Liver (tissue), 8 donors: ENCODE measurements at regions not wholly inside any gene's neighbourhood (a gene's known extent, or its start where the extent isn't known, plus 50 kb on each side); places are given as distances from the start of the nearest gene placed in this dataset.

Experiments used
- DNase-seq: peaks from one replicate; pipeline ENCODE4 v3.0.0-alpha.2; 2017; ENCODE audit warnings: low spot score
- H3K27ac ChIP-seq, 2 donors: one replicate each; pipeline ENCODE4 v1.7.0; 2013; ENCODE audit warnings: inconsistent platforms in 2 of 2, low read length in 2 of 2, control low read depth in 1 of 2, low read depth in 1 of 2, mild to moderate bottlenecking in 1 of 2
- H3K27me3 ChIP-seq, 4 donors: one replicate each; pipeline versions ENCODE4 v1.6.1 to v1.7.0; 2013; ENCODE audit warnings: low read length in 3 of 4, inconsistent platforms in 1 of 4, mild to moderate bottlenecking in 1 of 4, moderate library complexity in 1 of 4; ENCODE audit not compliant: control insufficient read depth in 4 of 4, insufficient read depth in 4 of 4
- H3K36me3 ChIP-seq, 4 donors: one replicate each; pipeline versions ENCODE4 v1.6.1 to v1.7.0; 2013; ENCODE audit warnings: low read length in 3 of 4, mild to moderate bottlenecking in 3 of 4, low read depth in 1 of 4, moderate library complexity in 1 of 4; ENCODE audit not compliant: control insufficient read depth in 4 of 4, insufficient read depth in 3 of 4
- H3K4me1 ChIP-seq, 4 donors: one replicate each; pipeline versions ENCODE4 v1.6.1 to v1.7.0; 2013; ENCODE audit warnings: low read length in 3 of 4, mild to moderate bottlenecking in 3 of 4, moderate library complexity in 1 of 4; ENCODE audit not compliant: control insufficient read depth in 4 of 4, insufficient read depth in 4 of 4
- H3K4me3 ChIP-seq, 3 donors: one replicate each; pipeline versions ENCODE4 v1.6.1 to v1.7.0; 2013; ENCODE audit warnings: low read length in 3 of 3, control low read depth in 1 of 3, low read depth in 1 of 3, mild to moderate bottlenecking in 1 of 3
- H3K9ac ChIP-seq, 2 donors: one replicate each; pipeline ENCODE4 v1.7.0; 2013; ENCODE audit warnings: low read length in 2 of 2, mild to moderate bottlenecking in 2 of 2, moderate library complexity in 2 of 2, control low read depth in 1 of 2, low read depth in 1 of 2
- H3K9me3 ChIP-seq, 4 donors: one replicate each; pipeline versions ENCODE4 v1.6.1 to v1.7.0; 2013; ENCODE audit warnings: low read length in 3 of 4; ENCODE audit not compliant: control insufficient read depth in 4 of 4
- EGR1 ChIP-seq, 2 donors: IDR thresholded peaks; 2 replicates each; pipeline ENCODE4 v1.6.1; 2016 to 2018; ENCODE audit warnings: antibody characterized with exemption in 2 of 2, low read depth in 2 of 2
- FOXA1 ChIP-seq: IDR thresholded peaks from 2 replicates; pipeline ENCODE4 v1.6.1; 2016; ENCODE audit warnings: antibody characterized with exemption
- FOXA2 ChIP-seq: IDR thresholded peaks from 2 replicates; pipeline ENCODE4 v1.6.1; 2016; ENCODE audit warnings: antibody characterized with exemption
- GABPA ChIP-seq, 2 donors: IDR thresholded peaks in 1 of 2; conservative IDR thresholded peaks in 1 of 2; 2 replicates each; pipeline ENCODE4 v1.6.1; 2016; ENCODE audit warnings: antibody characterized with exemption in 2 of 2, mild to moderate bottlenecking in 1 of 2, moderate library complexity in 1 of 2
- HNF4A ChIP-seq, 2 donors: conservative IDR thresholded peaks; 2 replicates each; pipeline ENCODE4 v1.6.1; 2016; ENCODE audit warnings: antibody characterized with exemption in 2 of 2, mild to moderate bottlenecking in 2 of 2
- HNF4G ChIP-seq: IDR thresholded peaks from 2 replicates; pipeline ENCODE4 v1.6.1; 2016; ENCODE audit warnings: antibody characterized with exemption
- JUND ChIP-seq, 2 donors: IDR thresholded peaks; 2 replicates each; pipeline ENCODE4 v1.6.1; 2016; ENCODE audit warnings: antibody characterized with exemption in 2 of 2
- NR2F2 ChIP-seq: IDR thresholded peaks from 2 replicates; pipeline ENCODE4 v1.6.1; 2016; ENCODE audit warnings: antibody characterized with exemption
- RAD21 ChIP-seq, 2 donors: IDR thresholded peaks; 2 replicates each; pipeline ENCODE4 v1.6.1; 2016; ENCODE audit warnings: antibody characterized with exemption in 2 of 2, mild to moderate bottlenecking in 2 of 2
- RXRA ChIP-seq, 2 donors: IDR thresholded peaks; 2 replicates each; pipeline ENCODE4 v1.6.1; 2017 to 2018; ENCODE audit warnings: antibody characterized with exemption in 2 of 2, mild to moderate bottlenecking in 1 of 2
- SP1 ChIP-seq: IDR thresholded peaks from 2 replicates; pipeline ENCODE4 v1.6.1; 2018; ENCODE audit warnings: antibody characterized with exemption, mild to moderate bottlenecking
- TAF1 ChIP-seq: conservative IDR thresholded peaks from 2 replicates; pipeline ENCODE4 v1.6.1; 2016; ENCODE audit warnings: antibody characterized with exemption, mild to moderate bottlenecking
- WGBS: extraction: QIAGEN DNeasy Blood & Tissue Kit; methylation state at CpG from one replicate; pipeline ENCODE4 v1.1.7; 2013; 5-methylcytosine and 5-hydroxymethylcytosine counted together
- TF ChIP-seq, protein P1 (sequence below): IDR thresholded peaks from 2 replicates; pipeline ENCODE4 v1.6.1; 2016; ENCODE audit warnings: antibody characterized with exemption
- TF ChIP-seq, protein P2 (sequence below): IDR thresholded peaks from 2 replicates; pipeline ENCODE4 v1.6.1; 2016; ENCODE audit warnings: antibody characterized with exemption
- TF ChIP-seq, protein P3 (sequence below): IDR thresholded peaks from 2 replicates; pipeline ENCODE4 v1.6.1; 2016; ENCODE audit warnings: antibody characterized with exemption
- TF ChIP-seq, protein P4 (sequence below): IDR thresholded peaks from 2 replicates; pipeline ENCODE4 v1.6.1; 2016; ENCODE audit warnings: antibody characterized with exemption, mild to moderate bottlenecking
- TF ChIP-seq, protein P5 (sequence below): fragments of 150-350 bp; IDR thresholded peaks from 2 replicates; pipeline ENCODE4 v1.5.1; 2017; ENCODE audit warnings: improper control_type of control experiment, low read depth, low read length; ENCODE audit not compliant: missing input control
- donor health status: healthy.
- donor health status: healthy.
- donor health status: healthy.
- donor health status: healthy.
- donor health status: healthy.

DNA sequence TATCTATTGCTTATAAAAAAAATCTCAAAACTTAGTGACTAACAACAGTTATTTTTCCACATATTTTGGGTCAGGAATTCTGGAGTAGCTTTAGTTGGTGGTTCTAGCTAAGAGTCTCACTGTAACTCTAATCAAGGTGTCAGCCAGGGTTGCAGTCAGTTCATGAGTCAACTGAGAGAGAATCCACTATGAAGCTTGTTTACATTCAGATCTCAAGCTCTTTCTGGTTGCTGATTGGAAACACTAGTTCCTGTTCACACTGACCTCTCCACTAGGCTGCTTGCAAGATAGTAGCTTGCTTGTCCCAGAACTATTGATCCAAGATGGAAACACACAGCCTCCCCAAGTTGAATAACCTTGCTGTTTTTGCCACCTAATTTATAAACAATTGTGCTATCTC, 1192.1 kb upstream of the B3GALT2 start:
- no peaks in the 10 kb centered on the region for H3K27me3 ChIP-seq
- H3K9me3 ChIP-seq, result no peaks in the 10 kb centered on the region
- H3K4me3 ChIP-seq, result no peak overlapping the region
- TF ChIP-seq, protein P1, sequence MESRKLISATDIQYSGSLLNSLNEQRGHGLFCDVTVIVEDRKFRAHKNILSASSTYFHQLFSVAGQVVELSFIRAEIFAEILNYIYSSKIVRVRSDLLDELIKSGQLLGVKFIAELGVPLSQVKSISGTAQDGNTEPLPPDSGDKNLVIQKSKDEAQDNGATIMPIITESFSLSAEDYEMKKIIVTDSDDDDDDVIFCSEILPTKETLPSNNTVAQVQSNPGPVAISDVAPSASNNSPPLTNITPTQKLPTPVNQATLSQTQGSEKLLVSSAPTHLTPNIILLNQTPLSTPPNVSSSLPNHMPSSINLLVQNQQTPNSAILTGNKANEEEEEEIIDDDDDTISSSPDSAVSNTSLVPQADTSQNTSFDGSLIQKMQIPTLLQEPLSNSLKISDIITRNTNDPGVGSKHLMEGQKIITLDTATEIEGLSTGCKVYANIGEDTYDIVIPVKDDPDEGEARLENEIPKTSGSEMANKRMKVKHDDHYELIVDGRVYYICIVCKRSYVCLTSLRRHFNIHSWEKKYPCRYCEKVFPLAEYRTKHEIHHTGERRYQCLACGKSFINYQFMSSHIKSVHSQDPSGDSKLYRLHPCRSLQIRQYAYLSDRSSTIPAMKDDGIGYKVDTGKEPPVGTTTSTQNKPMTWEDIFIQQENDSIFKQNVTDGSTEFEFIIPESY, result no peak
- TF ChIP-seq JUND (IDR thresholded peaks at IDR 0.05), result no peak
- no peak for TF ChIP-seq FOXA2
- TF ChIP-seq, protein P2, sequence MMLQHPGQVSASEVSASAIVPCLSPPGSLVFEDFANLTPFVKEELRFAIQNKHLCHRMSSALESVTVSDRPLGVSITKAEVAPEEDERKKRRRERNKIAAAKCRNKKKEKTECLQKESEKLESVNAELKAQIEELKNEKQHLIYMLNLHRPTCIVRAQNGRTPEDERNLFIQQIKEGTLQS, result no peak
- no peak for TF ChIP-seq EGR1 (IDR thresholded peaks at IDR 0.05; ENCODE audit: low read depth in 2 of 2)
- TF ChIP-seq, protein P3, sequence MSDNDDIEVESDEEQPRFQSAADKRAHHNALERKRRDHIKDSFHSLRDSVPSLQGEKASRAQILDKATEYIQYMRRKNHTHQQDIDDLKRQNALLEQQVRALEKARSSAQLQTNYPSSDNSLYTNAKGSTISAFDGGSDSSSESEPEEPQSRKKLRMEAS, result no peak
- TF ChIP-seq SP1, result no peak
- no peak for TF ChIP-seq HNF4G
- TF ChIP-seq GABPA (IDR thresholded peaks at IDR 0.05 in 1 of 2, conservative IDR thresholded peaks at IDR 0.05 in 1 of 2), result no peak
- no peak for TF ChIP-seq TAF1
- TF ChIP-seq HNF4A (conservative IDR thresholded peaks at IDR 0.05), result no peak
- TF ChIP-seq FOXA1, result no peak
- no peak for TF ChIP-seq RXRA (IDR thresholded peaks at IDR 0.05)
- no peak for TF ChIP-seq NR2F2
- TF ChIP-seq RAD21 (IDR thresholded peaks at IDR 0.05), result no peak
- TF ChIP-seq, protein P4, sequence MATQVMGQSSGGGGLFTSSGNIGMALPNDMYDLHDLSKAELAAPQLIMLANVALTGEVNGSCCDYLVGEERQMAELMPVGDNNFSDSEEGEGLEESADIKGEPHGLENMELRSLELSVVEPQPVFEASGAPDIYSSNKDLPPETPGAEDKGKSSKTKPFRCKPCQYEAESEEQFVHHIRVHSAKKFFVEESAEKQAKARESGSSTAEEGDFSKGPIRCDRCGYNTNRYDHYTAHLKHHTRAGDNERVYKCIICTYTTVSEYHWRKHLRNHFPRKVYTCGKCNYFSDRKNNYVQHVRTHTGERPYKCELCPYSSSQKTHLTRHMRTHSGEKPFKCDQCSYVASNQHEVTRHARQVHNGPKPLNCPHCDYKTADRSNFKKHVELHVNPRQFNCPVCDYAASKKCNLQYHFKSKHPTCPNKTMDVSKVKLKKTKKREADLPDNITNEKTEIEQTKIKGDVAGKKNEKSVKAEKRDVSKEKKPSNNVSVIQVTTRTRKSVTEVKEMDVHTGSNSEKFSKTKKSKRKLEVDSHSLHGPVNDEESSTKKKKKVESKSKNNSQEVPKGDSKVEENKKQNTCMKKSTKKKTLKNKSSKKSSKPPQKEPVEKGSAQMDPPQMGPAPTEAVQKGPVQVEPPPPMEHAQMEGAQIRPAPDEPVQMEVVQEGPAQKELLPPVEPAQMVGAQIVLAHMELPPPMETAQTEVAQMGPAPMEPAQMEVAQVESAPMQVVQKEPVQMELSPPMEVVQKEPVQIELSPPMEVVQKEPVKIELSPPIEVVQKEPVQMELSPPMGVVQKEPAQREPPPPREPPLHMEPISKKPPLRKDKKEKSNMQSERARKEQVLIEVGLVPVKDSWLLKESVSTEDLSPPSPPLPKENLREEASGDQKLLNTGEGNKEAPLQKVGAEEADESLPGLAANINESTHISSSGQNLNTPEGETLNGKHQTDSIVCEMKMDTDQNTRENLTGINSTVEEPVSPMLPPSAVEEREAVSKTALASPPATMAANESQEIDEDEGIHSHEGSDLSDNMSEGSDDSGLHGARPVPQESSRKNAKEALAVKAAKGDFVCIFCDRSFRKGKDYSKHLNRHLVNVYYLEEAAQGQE, result no peak
- TF ChIP-seq, protein P5, sequence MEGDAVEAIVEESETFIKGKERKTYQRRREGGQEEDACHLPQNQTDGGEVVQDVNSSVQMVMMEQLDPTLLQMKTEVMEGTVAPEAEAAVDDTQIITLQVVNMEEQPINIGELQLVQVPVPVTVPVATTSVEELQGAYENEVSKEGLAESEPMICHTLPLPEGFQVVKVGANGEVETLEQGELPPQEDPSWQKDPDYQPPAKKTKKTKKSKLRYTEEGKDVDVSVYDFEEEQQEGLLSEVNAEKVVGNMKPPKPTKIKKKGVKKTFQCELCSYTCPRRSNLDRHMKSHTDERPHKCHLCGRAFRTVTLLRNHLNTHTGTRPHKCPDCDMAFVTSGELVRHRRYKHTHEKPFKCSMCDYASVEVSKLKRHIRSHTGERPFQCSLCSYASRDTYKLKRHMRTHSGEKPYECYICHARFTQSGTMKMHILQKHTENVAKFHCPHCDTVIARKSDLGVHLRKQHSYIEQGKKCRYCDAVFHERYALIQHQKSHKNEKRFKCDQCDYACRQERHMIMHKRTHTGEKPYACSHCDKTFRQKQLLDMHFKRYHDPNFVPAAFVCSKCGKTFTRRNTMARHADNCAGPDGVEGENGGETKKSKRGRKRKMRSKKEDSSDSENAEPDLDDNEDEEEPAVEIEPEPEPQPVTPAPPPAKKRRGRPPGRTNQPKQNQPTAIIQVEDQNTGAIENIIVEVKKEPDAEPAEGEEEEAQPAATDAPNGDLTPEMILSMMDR, result no peak
- no peaks in the 10 kb centered on the region for H3K36me3 ChIP-seq
- no peak overlapping the region for H3K27ac ChIP-seq
- no peak for DNase-seq
- no peaks in the 10 kb centered on the region for H3K4me1 ChIP-seq
- no peak overlapping the region for H3K9ac ChIP-seq

DNA sequence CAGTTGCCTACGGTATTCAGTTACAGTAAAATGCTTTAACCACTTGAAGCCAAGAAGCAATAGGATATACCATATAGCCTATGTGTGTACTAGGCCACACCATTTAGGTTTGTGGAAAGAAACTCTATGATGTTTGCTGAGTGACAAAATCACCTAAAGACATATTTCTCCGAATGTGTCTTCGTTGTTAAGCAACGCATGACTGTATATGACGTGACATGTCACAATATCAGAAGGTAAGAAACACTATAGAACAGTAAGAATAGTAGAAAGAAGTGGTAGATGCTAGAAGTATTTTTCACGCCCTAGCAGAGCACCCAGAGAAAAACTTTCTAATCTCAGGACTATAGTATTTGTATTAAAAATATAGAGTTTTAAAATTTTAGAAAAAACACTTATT, 1188.2 kb upstream of the B3GALT2 start:
- no peaks in the 10 kb centered on the region for H3K4me1 ChIP-seq
- H3K27me3 ChIP-seq, result no peaks in the 10 kb centered on the region
- no peak overlapping the region for H3K9ac ChIP-seq
- WGBS, result 85% methylated on average over 6 of the region's 6 CpGs
- H3K9me3 ChIP-seq, result no peaks in the 10 kb centered on the region
- no peak overlapping the region for H3K27ac ChIP-seq
- no peak overlapping the region for H3K4me3 ChIP-seq
- H3K36me3 ChIP-seq, result no peaks in the 10 kb centered on the region
- DNase-seq, result no peak
- TF ChIP-seq, protein P1, result no peak
- TF ChIP-seq SP1 (no peak), GABPA (IDR thresholded peaks at IDR 0.05 in 1 of 2, conservative IDR thresholded peaks at IDR 0.05 in 1 of 2) (no peak)
